ENCODE measurements at regions not wholly inside any gene's neighbourhood (a gene's known extent, or its start where the extent isn't known, plus 50 kb on each side); places are given as distances from the start of the nearest gene placed in this dataset.

DNA sequence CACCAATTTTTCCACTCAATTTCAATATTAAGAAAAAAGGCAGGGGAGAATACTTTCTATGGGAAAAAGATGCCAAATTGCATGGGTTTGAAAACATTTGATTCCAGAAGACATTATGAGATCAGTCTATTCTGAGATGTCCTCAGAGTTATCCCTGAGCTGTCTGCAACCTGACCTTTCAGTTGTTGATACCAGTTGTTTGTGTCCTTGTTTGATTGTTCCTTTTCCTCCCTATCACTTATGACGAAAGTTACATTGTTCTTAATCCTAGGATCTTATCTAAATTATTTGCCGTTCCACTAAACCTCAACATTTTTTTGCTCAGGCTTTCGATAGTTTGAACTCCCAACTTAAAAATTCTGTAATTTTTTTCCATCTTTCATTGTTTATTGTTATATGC is 336.3 kb upstream of the NOVA1 start:
- DNase-seq, result no peak

- no peak for DNase-seq
Measured at GRCh38 chr14:26935733-26936132, 337.9 kb upstream of the NOVA1 start.

DNA sequence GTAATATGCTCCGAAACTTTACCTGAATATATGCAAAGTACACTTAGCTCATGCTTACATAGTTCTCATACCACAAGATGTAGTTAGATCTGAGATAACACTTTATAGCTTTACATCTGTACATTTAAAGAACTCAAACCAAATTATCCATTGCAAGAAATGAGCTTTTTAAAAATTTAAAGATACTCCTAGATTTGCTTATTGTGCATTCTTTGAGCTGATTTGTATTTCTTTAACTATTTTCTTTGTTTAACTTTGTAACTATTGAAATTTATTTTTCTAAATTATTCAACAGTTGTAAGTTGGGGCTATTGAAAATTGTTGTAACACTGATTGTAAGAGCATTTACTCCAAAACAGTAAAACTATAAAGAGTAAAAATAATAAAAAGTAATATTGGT is 340.2 kb upstream of the NOVA1 start:
- DNase-seq, result no peak

- DNase-seq, result no peak
Measured at GRCh38 chr14:26939755-26940154, 341.9 kb upstream of the NOVA1 start.

DNA sequence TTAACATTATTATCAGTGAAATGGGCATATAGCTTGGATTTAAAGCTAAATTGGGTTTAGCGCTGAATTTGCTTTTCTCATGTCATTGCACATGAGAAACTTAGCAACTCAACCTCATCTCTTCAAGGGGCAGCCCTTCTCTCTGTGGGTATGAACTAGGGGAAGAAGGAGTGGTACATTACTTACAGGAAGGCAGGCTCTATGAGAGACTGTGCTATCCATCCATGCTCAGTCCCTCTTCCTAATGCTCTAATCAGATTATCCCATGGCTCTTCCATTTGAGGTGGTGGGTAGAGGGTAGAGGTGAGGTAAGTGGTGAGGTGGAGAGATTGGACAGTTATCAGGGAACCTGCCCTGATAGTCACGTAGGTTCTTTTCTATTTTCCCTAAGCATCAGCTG is 343.7 kb upstream of the NOVA1 start:
- DNase-seq, result no peak

- no peak for DNase-seq
Measured at GRCh38 chr14:26947265-26947664, 349.4 kb upstream of the NOVA1 start.

- no peak for DNase-seq
Measured at GRCh38 chr14:26959437-26959836, 361.6 kb upstream of the NOVA1 start.

DNA sequence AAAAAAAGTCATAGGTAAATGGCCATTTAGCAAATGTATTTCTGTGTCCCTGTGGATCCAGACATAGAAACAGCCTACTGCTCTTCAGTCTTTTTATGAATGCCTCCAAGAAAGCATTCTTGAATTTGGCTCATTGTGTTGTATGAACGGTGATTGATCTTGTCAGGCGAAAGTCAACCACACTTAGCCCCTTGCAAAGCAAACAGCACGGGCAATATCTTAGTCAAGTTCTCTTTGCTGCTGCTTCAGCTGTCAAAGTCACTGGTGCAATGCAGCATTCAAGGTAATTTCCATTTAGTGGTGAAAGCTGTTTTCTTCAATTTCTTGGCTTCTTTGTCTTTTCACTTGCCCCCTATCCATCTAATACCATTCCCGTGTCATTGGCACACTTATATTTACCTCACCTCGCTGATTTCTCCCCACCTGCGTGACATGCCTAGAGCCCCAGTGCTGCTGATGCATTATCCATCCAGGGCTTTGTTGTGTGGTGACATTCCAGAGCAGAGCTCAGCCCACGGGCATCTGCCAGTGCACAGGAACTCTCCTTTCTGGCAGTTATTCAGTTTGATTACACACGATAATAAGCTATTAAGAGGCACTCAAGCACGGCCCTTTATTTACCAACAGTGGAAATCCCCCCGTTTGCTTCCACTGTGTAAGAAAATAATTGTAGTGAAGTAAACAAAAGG is 362.3 kb upstream of the NOVA1 start:
- no peak for DNase-seq

GRCh38 chr14:26963711-26964110 is 365.9 kb upstream of the NOVA1 start:
- DNase-seq, result no peak

DNA sequence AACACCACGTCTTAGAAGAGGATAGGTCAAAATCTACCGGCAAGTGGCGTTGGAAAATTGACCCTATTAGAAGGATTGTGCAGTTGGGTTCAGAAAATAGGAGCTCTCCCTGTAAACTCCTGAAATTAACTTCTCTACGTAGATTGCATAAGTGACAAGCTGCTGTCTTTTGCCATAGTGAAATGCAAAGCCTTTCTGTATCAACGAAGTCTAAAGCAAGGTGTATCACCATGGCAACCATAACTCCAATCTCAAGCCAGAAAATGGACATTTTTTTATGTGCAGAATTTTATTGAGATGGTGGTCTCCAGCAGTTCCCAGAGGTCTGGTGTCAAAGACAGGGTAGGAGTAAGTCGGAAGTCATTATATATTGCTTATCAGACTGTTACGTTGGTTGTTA is 367.7 kb upstream of the NOVA1 start:
- no peak for DNase-seq

GRCh38 chr14:26966908-26967307 is 369.1 kb upstream of the NOVA1 start:
- DNase-seq, result no peak

- no peak for DNase-seq
Measured at GRCh38 chr14:26974965-26975364, 377.1 kb upstream of the NOVA1 start.

DNA sequence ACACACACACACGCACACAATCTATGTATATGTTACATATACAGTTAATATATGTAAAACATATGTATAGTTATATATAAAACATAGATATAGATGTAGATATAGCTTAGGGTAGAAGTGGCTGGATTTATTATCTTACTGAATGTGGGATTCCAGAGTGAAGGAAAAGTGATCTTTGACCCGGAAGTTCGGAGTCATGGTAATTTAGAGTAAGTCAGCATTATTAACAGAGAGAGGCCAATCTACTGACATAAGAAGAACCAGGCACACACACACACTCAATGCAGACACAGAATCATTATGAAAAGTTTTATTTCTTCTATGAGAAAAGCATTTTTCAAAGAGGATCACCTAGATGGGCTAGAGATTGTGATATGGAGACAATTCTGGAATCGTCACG is 384.2 kb upstream of the NOVA1 start:
- DNase-seq, result no peak

GRCh38 chr14:26984311-26985177 is 386.7 kb upstream of the NOVA1 start:
- peak in 1 of 2 donors; percentile 14 for DNase-seq

- DNase-seq, result no peak
Measured at GRCh38 chr14:26987744-26988363, 390.0 kb upstream of the NOVA1 start.

- no peak for DNase-seq
Measured at GRCh38 chr14:26990946-26991345, 393.1 kb upstream of the NOVA1 start.

DNA sequence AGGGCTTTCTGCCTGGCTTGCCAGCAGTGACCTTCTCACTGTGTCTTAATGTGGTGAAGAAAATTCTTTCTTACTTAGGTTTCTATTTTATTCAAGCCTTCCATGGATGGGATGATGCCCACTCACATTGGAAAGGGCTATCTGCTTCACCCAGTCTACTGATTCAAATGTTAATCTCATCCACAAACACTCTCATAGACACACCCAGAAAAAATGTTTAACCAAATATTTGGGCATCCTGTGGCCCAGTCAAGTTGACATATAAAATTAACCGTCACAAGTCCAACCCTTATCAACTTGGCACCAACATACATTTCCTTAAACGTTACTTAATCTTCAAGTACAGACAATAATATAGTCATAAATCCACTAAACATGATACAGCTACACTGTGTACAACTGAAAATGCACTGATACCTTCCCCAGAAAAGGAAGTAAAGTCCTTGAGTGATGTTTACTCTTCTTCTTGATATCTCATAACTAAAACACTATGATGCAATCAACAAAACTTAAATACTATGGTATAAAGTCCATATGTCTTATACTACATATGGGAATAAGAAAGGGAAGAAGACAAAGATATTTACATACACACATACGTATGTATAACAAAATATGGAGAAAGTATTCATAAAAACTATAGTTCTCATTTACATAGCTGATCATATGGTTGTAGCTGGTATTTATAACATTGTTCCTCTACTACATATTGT is 394.7 kb upstream of the NOVA1 start:
- no peak for DNase-seq

DNA sequence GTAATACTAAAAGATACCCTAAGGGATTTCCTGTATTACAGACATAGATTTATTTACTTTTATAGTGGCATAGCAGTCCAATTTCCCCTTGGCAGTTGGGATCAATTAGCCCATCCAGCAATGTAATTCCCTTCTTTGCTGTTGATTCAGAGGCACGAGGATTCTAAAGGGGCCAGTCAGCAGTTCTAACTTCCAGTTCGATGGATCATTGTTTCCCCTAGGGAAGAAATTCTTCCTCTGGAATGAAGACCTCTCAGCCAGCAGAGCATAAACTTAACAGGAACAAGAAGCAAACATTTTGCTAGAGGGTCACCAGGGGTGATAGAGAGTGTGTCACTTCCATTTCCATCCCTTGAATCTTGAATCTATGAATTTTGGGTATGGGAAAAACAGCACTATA is 395.7 kb upstream of the NOVA1 start:
- no peak for DNase-seq

- DNase-seq, result no peak
Measured at GRCh38 chr14:26995301-26995700, 397.5 kb upstream of the NOVA1 start.

- DNase-seq, result no peak
Measured at GRCh38 chr14:26996246-26996645, 398.4 kb upstream of the NOVA1 start.

DNA sequence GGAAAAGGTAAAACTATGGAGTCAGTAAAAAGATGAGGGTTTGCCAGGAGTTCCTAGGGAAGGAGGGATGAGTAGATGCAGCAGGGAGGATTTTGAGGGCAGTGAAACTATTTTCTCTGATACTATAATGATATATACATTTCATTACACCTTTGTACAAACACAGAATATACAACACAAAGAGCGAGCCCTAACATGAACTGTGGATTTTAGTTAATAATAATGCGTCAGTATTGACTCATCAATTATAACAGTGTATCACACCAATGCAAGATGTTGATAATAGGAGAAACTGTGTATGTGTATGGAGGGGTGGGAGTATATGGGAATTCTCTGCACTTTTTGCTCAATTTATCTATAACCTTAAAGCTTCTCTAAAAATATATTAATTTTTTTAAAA is 404.3 kb upstream of the NOVA1 start:
- DNase-seq, result no peak

DNA sequence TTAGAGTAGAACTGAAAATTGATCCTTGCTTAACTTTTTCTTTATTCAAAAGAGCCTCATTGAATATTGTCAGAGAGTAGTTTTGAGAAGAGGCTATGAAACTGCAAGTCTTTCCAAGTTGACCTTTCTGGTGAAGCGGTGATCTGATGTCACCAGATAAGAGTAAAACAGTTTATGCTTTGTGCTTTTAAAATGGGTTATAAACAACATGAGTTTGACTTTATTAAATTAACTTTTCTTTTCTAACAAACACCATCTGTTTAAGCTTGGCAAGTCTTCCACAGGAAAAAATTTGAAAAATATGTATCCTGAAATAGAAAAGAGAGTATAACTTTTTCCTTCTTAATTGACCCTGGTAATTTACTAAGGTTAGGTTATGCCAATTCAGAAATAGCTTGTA is 408.7 kb upstream of the NOVA1 start:
- no peak for DNase-seq

DNA sequence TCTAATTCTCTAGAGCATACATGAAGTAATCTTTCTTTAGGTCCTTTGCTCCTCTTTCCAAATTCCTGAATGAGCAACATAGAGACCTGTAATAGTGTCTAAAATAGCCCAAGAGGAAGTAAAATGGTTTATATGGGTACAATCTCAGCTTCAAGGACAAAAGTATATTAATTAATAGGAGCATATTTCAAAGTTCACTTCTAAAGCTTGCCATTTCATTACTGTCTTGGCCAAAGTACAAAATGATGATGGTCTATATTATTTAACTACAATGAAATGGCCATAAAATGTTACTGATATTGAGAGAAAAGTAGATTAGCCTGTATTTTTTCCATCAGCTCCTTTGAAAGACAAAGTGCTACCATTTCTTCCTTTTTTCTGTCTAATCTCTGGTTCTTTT is 410.4 kb upstream of the NOVA1 start:
- no peak for DNase-seq
